HG03457 (cell line): ENCODE measurements at regions not wholly inside any gene's neighbourhood (a gene's known extent, or its start where the extent isn't known, plus 50 kb on each side); places are given as distances from the start of the nearest gene placed in this dataset.
"Not testable (repeated sequence)": the region's sequence is repeated elsewhere in the genome, so short reads cannot be mapped to it uniquely, and the experiment has no call there.

Experiments used
- ATAC-seq: cut with Tn5 transposase; IDR thresholded peaks from one replicate; pipeline ENCODE4 v1.9.1; 2021; ENCODE audit warnings: moderate number of reproducible peaks; ENCODE audit not compliant: unreplicated experiment

GRCh38 chr2:129801575-129801974, 177.9 kb upstream of the RAB6C start:
- ATAC-seq, result no peak

GRCh38 chr2:129802290-129802689, 177.2 kb upstream of the RAB6C start:
- no peak for ATAC-seq

- ATAC-seq, result no peak
These were observed 176.4 kb upstream of the RAB6C start for GRCh38 chr2:129803032-129803431.

GRCh38 chr2:129803871-129804270, 175.6 kb upstream of the RAB6C start:
- no peak for ATAC-seq

GRCh38 chr2:129805899-129806298, 173.6 kb upstream of the RAB6C start:
- no peak for ATAC-seq

- no peak for ATAC-seq
These were observed 173.1 kb upstream of the RAB6C start for GRCh38 chr2:129806317-129806716.

GRCh38 chr2:129806990-129807389, 172.5 kb upstream of the RAB6C start:
- ATAC-seq, result no peak

- ATAC-seq, result not testable (repeated sequence)
These were observed 171.7 kb upstream of the RAB6C start for GRCh38 chr2:129807642-129808338.

GRCh38 chr2:129810521-129810920, 168.9 kb upstream of the RAB6C start:
- ATAC-seq, result no peak

- no peak for ATAC-seq
These were observed 167.4 kb upstream of the RAB6C start for GRCh38 chr2:129812071-129812470.

GRCh38 chr2:129812654-129813053, 166.8 kb upstream of the RAB6C start:
- ATAC-seq, result no peak

GRCh38 chr2:129813404-129813803, 166.1 kb upstream of the RAB6C start:
- no peak for ATAC-seq

GRCh38 chr2:129816813-129817574, 162.5 kb upstream of the RAB6C start:
- no peak for ATAC-seq

- no peak for ATAC-seq
These were observed 159.6 kb upstream of the RAB6C start for GRCh38 chr2:129819855-129820254.

- no peak for ATAC-seq
These were observed 158.6 kb upstream of the RAB6C start for GRCh38 chr2:129820908-129821307.

GRCh38 chr2:129821445-129821844, 158.0 kb upstream of the RAB6C start:
- ATAC-seq, result no peak

GRCh38 chr2:129823044-129823443, 156.4 kb upstream of the RAB6C start:
- no peak for ATAC-seq

- ATAC-seq, result no peak
These were observed 152.0 kb upstream of the RAB6C start for GRCh38 chr2:129827311-129828090.

- no peak for ATAC-seq
These were observed 150.7 kb upstream of the RAB6C start for GRCh38 chr2:129828792-129829191.

GRCh38 chr2:129829588-129829987, 149.9 kb upstream of the RAB6C start:
- ATAC-seq, result no peak

GRCh38 chr2:129831018-129831417, 148.4 kb upstream of the RAB6C start:
- ATAC-seq, result no peak

GRCh38 chr2:129833465-129833864, 146.0 kb upstream of the RAB6C start:
- not testable (repeated sequence) for ATAC-seq
